ENCODE measurements at regions not wholly inside any gene's neighbourhood (a gene's known extent, or its start where the extent isn't known, plus 50 kb on each side); places are given as distances from the start of the nearest gene placed in this dataset.

GRCh38 chr7:131964203-131964602, 407.8 kb upstream of the PODXL start:
- H3K27ac Mint-ChIP-seq, result no peak overlapping the region
- no peaks in the 10 kb centered on the region for H3K36me3 Mint-ChIP-seq (ENCODE audit: low read depth)
- no peaks in the 10 kb centered on the region for H3K4me1 Mint-ChIP-seq
- DNase-seq, result no peak
- intact Hi-C loops (cut with micrococcal nuclease), result no loop called here
- H3K9me3 Mint-ChIP-seq, result no peaks in the 10 kb centered on the region
- H3K4me3 Mint-ChIP-seq, result no peak overlapping the region
- peaks cover 2% of the 10 kb centered on the region for H3K27me3 Mint-ChIP-seq

- no peak for DNase-seq
- H3K27ac Mint-ChIP-seq, result no peak overlapping the region
- no peak overlapping the region for H3K4me3 Mint-ChIP-seq
- H3K4me1 Mint-ChIP-seq, result no peaks in the 10 kb centered on the region
- peaks cover 2% of the 10 kb centered on the region for H3K27me3 Mint-ChIP-seq
- no peaks in the 10 kb centered on the region for H3K9me3 Mint-ChIP-seq
- intact Hi-C loops (cut with micrococcal nuclease), result no loop called here
- no peaks in the 10 kb centered on the region for H3K36me3 Mint-ChIP-seq (ENCODE audit: low read depth)
Measured at GRCh38 chr7:131961054-131961680, 404.7 kb upstream of the PODXL start.

GRCh38 chr7:131959106-131959812, 402.8 kb upstream of the PODXL start:
- intact Hi-C loops (cut with micrococcal nuclease), result no loop called here
- Mint-ChIP-seq H3K27me3 (peaks cover under 1% of the 10 kb centered on the region), H3K36me3 (ENCODE audit: low read depth) (no peaks in the 10 kb centered on the region), H3K27ac (no peak overlapping the region), H3K9me3 (no peaks in the 10 kb centered on the region), H3K4me1 (no peaks in the 10 kb centered on the region), H3K4me3 (no peak overlapping the region)
- no peak for DNase-seq

GRCh38 chr7:131957338-131958020, 401.1 kb upstream of the PODXL start:
- DNase-seq, result no peak
- Mint-ChIP-seq H3K4me1 (no peaks in the 10 kb centered on the region), H3K36me3 (ENCODE audit: low read depth) (no peaks in the 10 kb centered on the region), H3K9me3 (no peaks in the 10 kb centered on the region), H3K4me3 (no peak overlapping the region), H3K27me3 (peaks cover 2% of the 10 kb centered on the region), H3K27ac (no peak overlapping the region)
- intact Hi-C loops (cut with micrococcal nuclease), result no loop called here

GRCh38 chr7:131956864-131957263, 400.4 kb upstream of the PODXL start:
- intact Hi-C loops (cut with micrococcal nuclease), result no loop called here
- H3K27me3 Mint-ChIP-seq, result peaks cover 2% of the 10 kb centered on the region
- no peak overlapping the region for H3K27ac Mint-ChIP-seq

GRCh38 chr7:131955679-131956078, 399.3 kb upstream of the PODXL start:
- Mint-ChIP-seq H3K9me3 (no peaks in the 10 kb centered on the region), H3K36me3 (ENCODE audit: low read depth) (no peaks in the 10 kb centered on the region), H3K4me1 (no peaks in the 10 kb centered on the region), H3K27ac (no peak overlapping the region), H3K27me3 (peaks cover 2% of the 10 kb centered on the region), H3K4me3 (no peak overlapping the region)
- intact Hi-C loops (cut with micrococcal nuclease), result no loop called here
- DNase-seq, result no peak

More at GRCh38 chr7:131956864-131957263, 400.4 kb upstream of the PODXL start:
- H3K4me3 Mint-ChIP-seq, result no peak overlapping the region
- no peaks in the 10 kb centered on the region for H3K9me3 Mint-ChIP-seq
- no peak for DNase-seq
- H3K36me3 Mint-ChIP-seq (ENCODE audit: low read depth), result no peaks in the 10 kb centered on the region
- no peaks in the 10 kb centered on the region for H3K4me1 Mint-ChIP-seq

- H3K9me3 Mint-ChIP-seq, result no peaks in the 10 kb centered on the region
- intact Hi-C loops (cut with micrococcal nuclease), result no loop called here
- no peaks in the 10 kb centered on the region for H3K4me1 Mint-ChIP-seq
- no peak for DNase-seq
- no peak overlapping the region for H3K4me3 Mint-ChIP-seq
- no peaks in the 10 kb centered on the region for H3K36me3 Mint-ChIP-seq (ENCODE audit: low read depth)
- peaks cover 2% of the 10 kb centered on the region for H3K27me3 Mint-ChIP-seq
- no peak overlapping the region for H3K27ac Mint-ChIP-seq
Measured at GRCh38 chr7:131953184-131953583, 396.8 kb upstream of the PODXL start.

- no peak overlapping the region for H3K4me3 Mint-ChIP-seq
Measured at GRCh38 chr7:131952365-131952764, 395.9 kb upstream of the PODXL start.

GRCh38 chr7:131950758-131951157, 394.3 kb upstream of the PODXL start:
- Mint-ChIP-seq H3K27ac (no peak overlapping the region), H3K4me3 (no peak overlapping the region), H3K27me3 (peaks cover 5% of the 10 kb centered on the region)

More at GRCh38 chr7:131952365-131952764, 395.9 kb upstream of the PODXL start:
- Mint-ChIP-seq H3K9me3 (no peaks in the 10 kb centered on the region), H3K36me3 (ENCODE audit: low read depth) (no peaks in the 10 kb centered on the region), H3K27ac (no peak overlapping the region), H3K4me1 (no peaks in the 10 kb centered on the region), H3K27me3 (peaks cover 5% of the 10 kb centered on the region)
- intact Hi-C loops (cut with micrococcal nuclease), result no loop called here
- DNase-seq, result no peak

GRCh38 chr7:131949659-131950058, 393.2 kb upstream of the PODXL start:
- H3K9me3 Mint-ChIP-seq, result no peaks in the 10 kb centered on the region
- H3K36me3 Mint-ChIP-seq (ENCODE audit: low read depth), result no peaks in the 10 kb centered on the region
- no peak overlapping the region for H3K27ac Mint-ChIP-seq
- H3K4me1 Mint-ChIP-seq, result no peaks in the 10 kb centered on the region
- intact Hi-C loops (cut with micrococcal nuclease), result no loop called here
- DNase-seq, result no peak
- H3K27me3 Mint-ChIP-seq, result peaks cover 5% of the 10 kb centered on the region
- H3K4me3 Mint-ChIP-seq, result no peak overlapping the region

More at GRCh38 chr7:131950758-131951157, 394.3 kb upstream of the PODXL start:
- Mint-ChIP-seq H3K9me3 (no peaks in the 10 kb centered on the region), H3K36me3 (ENCODE audit: low read depth) (no peaks in the 10 kb centered on the region), H3K4me1 (no peaks in the 10 kb centered on the region)
- no peak for DNase-seq
- intact Hi-C loops (cut with micrococcal nuclease), result no loop called here

- H3K9me3 Mint-ChIP-seq, result no peaks in the 10 kb centered on the region
- no peaks in the 10 kb centered on the region for H3K36me3 Mint-ChIP-seq (ENCODE audit: low read depth)
- no peaks in the 10 kb centered on the region for H3K4me1 Mint-ChIP-seq
- no peak for DNase-seq
- H3K27me3 Mint-ChIP-seq, result peaks cover 2% of the 10 kb centered on the region
- H3K27ac Mint-ChIP-seq, result no peak overlapping the region
- no peak overlapping the region for H3K4me3 Mint-ChIP-seq
- intact Hi-C loops (cut with micrococcal nuclease), result no loop called here
Measured at GRCh38 chr7:131948434-131949053, 392.1 kb upstream of the PODXL start.

- Mint-ChIP-seq H3K36me3 (ENCODE audit: low read depth) (no peaks in the 10 kb centered on the region), H3K4me1 (no peaks in the 10 kb centered on the region), H3K9me3 (no peaks in the 10 kb centered on the region), H3K4me3 (no peak overlapping the region), H3K27ac (no peak overlapping the region), H3K27me3 (peaks cover 2% of the 10 kb centered on the region)
- DNase-seq, result no peak
- intact Hi-C loops (cut with micrococcal nuclease), result no loop called here
Measured at GRCh38 chr7:131947661-131948060, 391.2 kb upstream of the PODXL start.

GRCh38 chr7:131945957-131946544, 389.6 kb upstream of the PODXL start:
- Mint-ChIP-seq H3K36me3 (ENCODE audit: low read depth) (no peaks in the 10 kb centered on the region), H3K4me1 (no peaks in the 10 kb centered on the region), H3K4me3 (no peak overlapping the region), H3K27ac (no peak overlapping the region), H3K27me3 (peaks cover 2% of the 10 kb centered on the region), H3K9me3 (no peaks in the 10 kb centered on the region)
- intact Hi-C loops (cut with micrococcal nuclease), result loop anchor here (2.0 kb wide), 1 partner anchor 635 kb away; no protein-coding TSS in a partner anchor
- DNase-seq, result no peak

Measured in activated CD4-positive, alpha-beta T cell treated with anti-CD3 and anti-CD28 coated beads, Interleukin-2, amount 10 ng/mL, durations not matched to agents 24 days and 14 days (primary cell).